ENCODE measurements at regions not wholly inside any gene's neighbourhood (a gene's known extent, or its start where the extent isn't known, plus 50 kb on each side); places are given as distances from the start of the nearest gene placed in this dataset.
"Not testable (repeated sequence)": the region's sequence is repeated elsewhere in the genome, so short reads cannot be mapped to it uniquely, and the experiment has no call there.

- DNase-seq (ENCODE audit: low read depth), result no peak
Observed at GRCh38 chr5:89346573-89346972, 463.6 kb upstream of the MEF2C start.

GRCh38 chr5:89343666-89344065 is 460.7 kb upstream of the MEF2C start:
- DNase-seq (ENCODE audit: low read depth), result no peak

- peak; percentile 67 for DNase-seq (ENCODE audit: low read depth)
Observed at GRCh38 chr5:89342106-89342876, 459.3 kb upstream of the MEF2C start.

- no peak for DNase-seq (ENCODE audit: low read depth)
Observed at GRCh38 chr5:89338935-89339334, 456.0 kb upstream of the MEF2C start.

GRCh38 chr5:89336111-89336510 is 453.1 kb upstream of the MEF2C start:
- DNase-seq (ENCODE audit: low read depth), result no peak

- DNase-seq (ENCODE audit: low read depth), result no peak
Observed at GRCh38 chr5:89330140-89330539, 447.2 kb upstream of the MEF2C start.

GRCh38 chr5:89327608-89328007 is 444.6 kb upstream of the MEF2C start:
- no peak for DNase-seq (ENCODE audit: low read depth)

- DNase-seq (ENCODE audit: low read depth), result no peak
Observed at GRCh38 chr5:89324990-89325389, 442.0 kb upstream of the MEF2C start.

GRCh38 chr5:89320421-89321277 is 437.7 kb upstream of the MEF2C start:
- DNase-seq (ENCODE audit: low read depth), result no peak

- not testable (repeated sequence) for DNase-seq (ENCODE audit: low read depth)
Observed at GRCh38 chr5:89317838-89318237, 434.9 kb upstream of the MEF2C start.

- peak; percentile 55 for DNase-seq (ENCODE audit: low read depth)
Observed at GRCh38 chr5:89315286-89316100, 432.5 kb upstream of the MEF2C start.

GRCh38 chr5:89313804-89314588 is 431.0 kb upstream of the MEF2C start:
- DNase-seq (ENCODE audit: low read depth), result peak; percentile 81

- DNase-seq (ENCODE audit: low read depth), result peak; percentile 66
Observed at GRCh38 chr5:89313044-89313443, 430.1 kb upstream of the MEF2C start.

GRCh38 chr5:89309268-89309667 is 426.3 kb upstream of the MEF2C start:
- no peak for DNase-seq (ENCODE audit: low read depth)

GRCh38 chr5:89308606-89309040 is 425.6 kb upstream of the MEF2C start:
- DNase-seq (ENCODE audit: low read depth), result no peak

GRCh38 chr5:89307972-89308371 is 425.0 kb upstream of the MEF2C start:
- DNase-seq (ENCODE audit: low read depth), result no peak

- DNase-seq (ENCODE audit: low read depth), result not testable (repeated sequence)
Observed at GRCh38 chr5:89307141-89307540, 424.2 kb upstream of the MEF2C start.

GRCh38 chr5:89303033-89303480 is 420.1 kb upstream of the MEF2C start:
- DNase-seq (ENCODE audit: low read depth), result no peak

GRCh38 chr5:89302102-89302891 is 419.3 kb upstream of the MEF2C start:
- DNase-seq (ENCODE audit: low read depth), result no peak

GRCh38 chr5:89301321-89302025 is 418.5 kb upstream of the MEF2C start:
- no peak for DNase-seq (ENCODE audit: low read depth)

All from stromal cell of bone marrow (primary cell).